Activated CD4-positive, alpha-beta T cell treated with anti-CD3 and anti-CD28 coated beads, Interleukin-2, Interleukin-6, amounts not matched to agents 100 ng/mL and 50 ng/mL, durations not matched to agents 16 hours and 8 hours (primary cell): ENCODE measurements at regions not wholly inside any gene's neighbourhood (a gene's known extent, or its start where the extent isn't known, plus 50 kb on each side); places are given as distances from the start of the nearest gene placed in this dataset.
"Not testable (repeated sequence)": the region's sequence is repeated elsewhere in the genome, so short reads cannot be mapped to it uniquely, and the experiment has no call there.

ENCODE experiments used
- DNase-seq: peaks from one replicate; pipeline ENCODE4 v3.0.0-alpha.2; 2020

DNA sequence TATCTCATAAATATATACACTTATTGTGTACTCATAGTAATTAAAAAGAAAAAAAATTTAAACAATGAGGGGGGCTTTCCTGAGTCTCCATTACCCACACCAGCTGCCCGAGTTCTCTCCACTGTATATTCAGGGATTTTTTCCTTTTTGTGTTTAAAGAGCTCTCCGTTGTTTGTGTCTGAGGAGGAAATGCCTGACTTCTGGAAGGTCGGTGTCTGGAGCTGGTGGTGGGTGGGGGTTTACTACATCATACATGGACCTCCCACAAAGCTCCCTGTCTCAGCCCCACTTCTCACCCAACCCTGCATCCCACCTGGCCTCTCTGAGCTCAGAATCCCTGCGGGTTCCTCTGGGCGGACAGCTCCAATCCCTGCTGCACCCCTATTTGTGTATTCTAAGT is 64.1 kb upstream of the ETV3 start:
- DNase-seq, result no peak

DNA sequence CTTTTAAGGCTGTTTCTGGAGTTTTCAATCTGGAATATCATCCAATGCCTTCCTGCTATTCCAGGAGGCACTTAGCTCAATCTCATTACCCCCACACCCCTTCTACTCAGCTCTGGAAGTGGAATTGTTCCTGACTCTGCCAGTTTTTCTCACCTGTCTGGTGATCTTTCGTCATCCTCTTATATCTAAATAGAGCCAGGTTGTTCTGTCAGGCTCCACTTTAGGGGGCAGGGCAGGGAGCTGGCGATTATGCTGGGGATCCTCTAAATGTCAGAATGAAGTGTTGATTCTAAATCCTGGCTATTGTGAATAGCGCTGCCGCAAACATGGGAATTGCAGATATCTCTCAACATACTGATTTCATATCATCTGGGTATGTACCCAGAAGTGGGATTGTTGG is 63.6 kb upstream of the ETV3 start:
- no peak for DNase-seq

DNA sequence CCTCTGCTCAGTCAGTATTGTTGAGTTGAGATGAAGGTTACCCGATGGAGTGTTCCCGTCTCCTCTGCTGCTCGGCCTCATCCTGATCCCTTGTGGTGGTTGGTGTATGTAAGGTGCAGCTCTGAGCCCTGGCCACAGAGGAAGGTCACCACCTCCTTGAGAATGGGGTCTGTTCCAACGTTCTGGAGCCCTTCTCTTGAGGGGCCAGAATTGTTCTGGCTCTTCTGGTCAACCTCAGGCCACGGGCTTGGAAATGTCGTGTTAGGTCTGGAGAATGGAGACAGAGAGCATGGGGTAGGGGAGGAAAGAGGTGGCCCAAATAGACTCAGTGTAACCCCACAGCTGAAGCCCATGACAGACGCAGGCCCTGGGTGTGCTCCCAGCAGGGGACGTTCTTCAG is 62.3 kb upstream of the ETV3 start:
- no peak for DNase-seq

DNA sequence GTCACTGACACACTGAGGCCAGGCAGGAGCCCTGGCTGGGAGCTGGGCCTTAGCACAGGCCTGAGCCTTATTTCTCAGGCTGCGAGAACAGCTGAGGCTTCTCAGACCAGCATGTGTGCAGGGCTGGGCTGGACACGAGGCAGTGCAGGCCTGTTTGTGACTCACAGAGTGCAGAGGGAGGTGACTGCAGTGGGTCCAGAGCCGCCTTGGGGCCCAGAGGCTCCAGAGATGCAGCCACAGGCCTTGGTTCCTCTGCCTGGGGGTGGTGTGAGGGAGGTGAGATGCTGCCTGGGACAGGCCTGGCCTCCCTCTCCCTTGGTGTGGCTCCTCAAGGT is 61.2 kb upstream of the ETV3 start:
- no peak for DNase-seq

DNA sequence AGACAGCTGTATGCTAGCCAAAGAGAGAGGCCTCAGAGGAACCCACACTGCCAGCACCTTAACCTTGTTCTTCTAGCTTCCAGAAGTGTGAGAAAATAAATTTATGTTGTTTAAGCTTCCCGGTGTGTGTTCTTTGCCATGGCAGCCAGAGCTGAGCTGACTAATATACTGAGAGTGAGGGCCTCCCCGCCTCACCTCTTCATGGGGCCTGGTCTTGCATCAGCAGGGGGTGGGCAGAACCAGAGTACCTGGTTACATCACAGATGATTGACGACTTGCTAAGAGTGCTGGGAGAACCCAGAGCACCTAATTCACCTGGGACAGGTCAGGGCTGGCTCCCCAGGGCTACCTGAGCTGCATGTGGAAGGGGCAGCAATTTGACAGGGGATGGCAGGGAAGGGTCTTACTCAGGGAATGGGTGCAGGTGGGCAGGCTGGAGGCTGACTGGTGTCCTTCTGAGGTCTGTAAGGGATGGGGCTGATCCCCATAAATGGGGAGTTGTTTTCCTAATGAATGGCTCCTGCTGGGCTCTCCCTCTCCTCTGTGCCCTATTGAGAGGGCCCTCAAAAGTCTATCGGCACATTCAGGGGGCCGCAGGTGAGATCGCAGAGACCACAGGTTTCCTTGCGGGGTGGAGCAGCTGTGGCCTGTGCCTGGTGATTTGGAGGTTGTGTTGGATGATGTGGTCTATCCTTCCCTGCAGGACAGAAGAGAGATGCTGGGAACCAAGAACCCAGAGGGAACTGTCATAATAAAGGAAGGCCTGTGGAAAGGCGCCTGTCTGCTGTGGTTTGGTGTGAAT is 60.6 kb upstream of the ETV3 start:
- no peak for DNase-seq

DNA sequence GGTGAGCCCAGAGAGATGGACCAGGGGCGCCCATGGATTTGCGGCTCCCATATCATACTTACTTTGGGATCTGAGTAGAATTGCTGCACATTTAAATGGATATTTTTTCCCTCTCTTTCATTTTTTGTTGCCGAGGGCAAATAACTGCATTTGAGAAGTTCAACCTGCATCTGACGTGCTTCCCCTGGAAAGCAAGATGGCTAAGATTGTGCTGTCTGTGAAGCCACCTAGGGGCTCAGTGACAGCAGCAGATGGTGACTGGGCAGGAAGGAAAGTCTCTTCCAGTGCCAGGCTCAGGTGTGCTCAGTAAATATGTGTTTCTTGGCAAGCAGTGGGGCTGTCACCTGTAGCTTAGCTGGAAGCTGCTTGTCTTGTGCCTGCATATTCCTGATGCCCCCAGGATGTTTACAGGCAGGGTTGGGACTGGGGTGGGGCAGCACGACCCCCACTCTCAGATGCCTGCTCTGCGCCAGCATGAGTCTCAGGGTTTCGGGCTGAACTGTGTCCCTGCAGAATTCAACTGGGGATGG is 59.8 kb upstream of the ETV3 start:
- no peak for DNase-seq

DNA sequence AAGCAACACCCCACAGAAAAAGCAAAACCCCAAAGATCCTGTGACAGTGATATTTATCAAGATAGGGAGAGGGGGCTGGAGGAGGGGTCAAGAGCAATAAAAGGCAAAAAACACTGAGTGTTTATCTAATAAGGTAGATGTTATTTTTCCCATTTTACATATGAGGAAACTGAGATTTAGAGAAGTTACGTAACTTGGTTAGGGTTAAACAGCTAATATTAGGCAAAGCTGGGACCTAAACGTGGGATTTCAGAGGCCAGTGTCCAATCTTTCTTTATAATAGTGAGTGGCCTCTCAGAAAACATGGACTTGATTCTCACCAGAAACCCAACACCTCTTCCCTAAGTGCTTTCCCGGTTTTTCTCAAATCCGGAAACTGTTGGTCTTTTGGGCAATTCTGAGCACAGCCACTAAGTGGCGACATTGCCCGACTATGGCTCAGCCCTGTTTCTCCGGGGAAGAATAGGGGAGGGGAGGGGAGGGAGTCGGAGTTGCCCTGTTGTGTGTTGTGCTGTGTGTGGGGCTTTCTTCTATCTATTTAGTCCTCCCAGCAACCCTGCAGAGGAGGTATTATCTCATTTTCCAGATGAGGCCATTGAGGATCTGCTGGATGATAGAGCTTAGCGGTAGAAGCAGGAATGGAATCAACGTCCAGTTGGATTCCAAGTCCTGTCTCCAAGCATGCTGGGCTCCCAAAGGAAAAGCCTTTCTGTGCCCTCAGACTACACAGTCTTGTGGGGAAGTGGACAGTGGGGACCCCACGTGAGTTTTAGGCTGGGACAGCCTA is 58.7 kb upstream of the ETV3 start:
- not testable (repeated sequence) for DNase-seq

DNA sequence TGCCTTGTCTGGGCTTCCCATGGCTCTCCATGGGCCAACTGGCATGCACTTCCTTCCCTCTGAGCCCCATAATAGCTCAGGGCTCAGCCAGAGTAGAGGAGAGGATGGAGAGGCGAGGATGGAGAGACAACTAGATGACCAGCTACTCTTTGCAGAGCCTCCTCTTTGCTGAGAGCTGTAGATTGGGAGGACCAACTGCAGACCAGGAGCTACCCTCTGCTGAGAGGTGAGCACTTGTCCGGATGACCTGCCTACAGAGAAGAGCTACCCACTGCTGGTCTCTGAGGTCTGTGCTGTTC is 58.0 kb upstream of the ETV3 start:
- DNase-seq, result no peak

DNA sequence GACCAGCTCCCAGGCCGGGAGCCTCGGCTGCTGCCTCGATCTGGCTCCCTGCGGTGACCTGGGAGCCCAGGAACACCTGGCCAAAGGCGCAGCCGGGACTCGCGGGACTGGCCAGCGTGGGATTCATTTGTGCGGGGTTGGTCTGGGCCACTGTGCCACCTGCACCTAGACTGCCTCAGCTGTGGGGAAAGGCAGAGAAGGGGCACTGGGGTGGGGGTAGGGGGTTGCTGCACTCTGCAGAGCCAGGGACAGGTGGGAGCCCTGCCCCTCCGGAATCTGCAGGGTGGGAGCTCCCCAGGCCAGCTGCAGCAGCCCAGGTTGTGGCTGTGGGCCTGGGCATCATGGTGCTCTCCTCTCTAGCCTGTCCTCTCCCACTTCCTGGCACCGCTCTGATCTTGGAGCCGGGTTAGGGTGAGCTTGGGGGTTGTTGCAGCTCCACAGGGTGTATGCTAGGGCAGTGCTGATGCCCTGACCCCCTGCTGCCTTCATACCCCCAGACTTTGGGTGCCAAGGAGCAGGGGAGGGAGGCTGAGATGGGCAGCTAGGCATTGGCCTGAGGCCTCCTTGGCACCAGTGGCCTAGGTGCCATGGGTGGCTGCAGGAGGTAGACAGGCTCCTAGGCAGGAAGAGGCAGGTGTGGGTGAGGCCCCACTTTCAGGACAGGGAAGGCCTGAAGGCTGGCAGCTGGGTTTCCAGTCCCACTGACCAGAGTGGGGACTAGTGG is 57.5 kb upstream of the ETV3 start:
- no peak for DNase-seq

DNA sequence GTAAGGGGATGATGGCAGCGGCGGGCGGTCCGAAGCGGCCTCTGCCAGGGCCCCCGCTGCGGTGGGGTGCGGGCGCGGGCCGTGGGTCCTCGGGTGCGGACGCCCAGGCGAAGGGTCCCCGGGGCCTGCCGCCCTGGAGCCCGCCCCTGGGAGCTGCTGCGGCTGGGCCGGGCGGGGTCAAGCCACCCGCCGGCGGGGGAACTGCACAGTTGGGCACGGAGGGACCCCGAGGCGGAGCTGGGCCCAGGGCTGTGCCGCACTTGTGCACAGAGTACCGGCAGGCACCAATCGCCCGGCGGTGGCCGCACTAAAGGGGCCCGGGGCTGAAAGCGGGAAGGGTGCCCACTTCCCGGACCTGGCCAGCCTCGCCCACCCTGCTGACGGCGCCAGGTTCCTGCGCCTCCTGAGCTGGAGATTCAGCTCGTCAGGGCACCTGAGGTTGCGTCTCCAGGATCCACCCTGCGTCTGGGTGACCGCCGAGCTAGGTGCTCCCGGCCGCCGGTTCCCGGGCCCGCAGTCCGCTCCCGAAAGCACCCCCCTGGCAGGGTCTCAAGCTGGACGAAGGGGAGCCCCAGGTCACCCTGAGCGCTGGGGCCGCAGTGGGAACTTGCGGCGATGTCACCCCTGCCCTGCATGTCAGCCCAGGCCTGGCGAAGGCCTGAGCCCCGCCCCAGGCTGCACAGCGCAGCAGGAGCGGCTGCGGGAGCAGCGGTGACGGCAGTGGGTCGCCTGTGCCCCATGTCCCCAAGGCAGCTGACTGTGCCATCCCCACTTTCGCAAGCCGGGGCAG is 56.7 kb upstream of the ETV3 start:
- no peak for DNase-seq

DNA sequence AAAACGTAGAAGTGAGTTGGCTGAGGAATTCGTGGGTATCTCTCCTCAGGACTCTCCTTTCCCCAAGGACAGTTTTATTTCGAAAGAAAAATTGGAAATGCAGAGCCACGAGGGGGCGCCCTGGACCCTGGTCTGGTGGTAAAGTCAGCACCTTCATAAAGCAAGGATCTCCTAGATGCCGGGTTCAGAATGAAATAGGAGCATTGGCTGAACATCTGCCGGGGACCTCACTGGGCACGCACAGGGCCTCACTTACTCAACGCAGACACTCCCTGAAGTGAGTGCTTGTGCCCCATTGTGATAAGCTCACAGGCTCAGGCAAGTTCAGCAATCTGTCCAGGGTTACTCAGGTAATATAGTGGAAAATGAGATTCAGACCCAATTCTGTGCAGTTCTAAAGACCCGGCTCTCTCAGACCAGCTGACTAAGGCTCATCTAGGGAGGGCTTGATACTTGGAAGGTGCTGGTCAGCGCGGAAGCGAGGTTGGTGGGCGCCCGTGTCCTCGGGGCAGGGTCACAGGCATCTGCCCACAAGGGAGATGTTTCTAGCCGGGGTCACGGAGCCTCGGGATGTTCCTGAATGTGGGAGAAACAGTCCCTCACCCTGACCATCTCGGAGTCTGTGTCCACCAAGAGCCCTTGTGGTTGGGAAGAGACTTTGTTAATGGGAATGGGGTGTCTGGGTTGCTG is 55.7 kb upstream of the ETV3 start:
- peak; percentile 73 for DNase-seq

DNA sequence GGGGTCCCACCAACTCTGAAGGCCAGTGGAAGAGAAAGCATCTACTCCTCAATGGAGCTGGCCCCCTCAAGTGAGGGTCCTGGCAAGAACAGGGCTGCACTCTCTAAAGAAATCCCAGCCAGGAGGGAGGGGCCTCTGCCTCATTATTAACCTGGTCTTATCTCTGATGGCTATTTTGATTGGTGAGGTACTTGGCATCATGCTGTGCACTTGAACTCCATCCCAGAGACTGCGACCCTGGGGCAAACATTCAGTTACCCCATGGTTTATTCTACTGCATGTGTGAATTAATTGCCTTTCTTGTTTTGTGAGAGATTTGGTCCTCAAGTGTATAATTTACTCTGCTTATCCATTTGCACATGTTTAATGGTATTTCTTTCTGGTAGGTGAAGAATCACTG is 55.0 kb upstream of the ETV3 start:
- no peak for DNase-seq

DNA sequence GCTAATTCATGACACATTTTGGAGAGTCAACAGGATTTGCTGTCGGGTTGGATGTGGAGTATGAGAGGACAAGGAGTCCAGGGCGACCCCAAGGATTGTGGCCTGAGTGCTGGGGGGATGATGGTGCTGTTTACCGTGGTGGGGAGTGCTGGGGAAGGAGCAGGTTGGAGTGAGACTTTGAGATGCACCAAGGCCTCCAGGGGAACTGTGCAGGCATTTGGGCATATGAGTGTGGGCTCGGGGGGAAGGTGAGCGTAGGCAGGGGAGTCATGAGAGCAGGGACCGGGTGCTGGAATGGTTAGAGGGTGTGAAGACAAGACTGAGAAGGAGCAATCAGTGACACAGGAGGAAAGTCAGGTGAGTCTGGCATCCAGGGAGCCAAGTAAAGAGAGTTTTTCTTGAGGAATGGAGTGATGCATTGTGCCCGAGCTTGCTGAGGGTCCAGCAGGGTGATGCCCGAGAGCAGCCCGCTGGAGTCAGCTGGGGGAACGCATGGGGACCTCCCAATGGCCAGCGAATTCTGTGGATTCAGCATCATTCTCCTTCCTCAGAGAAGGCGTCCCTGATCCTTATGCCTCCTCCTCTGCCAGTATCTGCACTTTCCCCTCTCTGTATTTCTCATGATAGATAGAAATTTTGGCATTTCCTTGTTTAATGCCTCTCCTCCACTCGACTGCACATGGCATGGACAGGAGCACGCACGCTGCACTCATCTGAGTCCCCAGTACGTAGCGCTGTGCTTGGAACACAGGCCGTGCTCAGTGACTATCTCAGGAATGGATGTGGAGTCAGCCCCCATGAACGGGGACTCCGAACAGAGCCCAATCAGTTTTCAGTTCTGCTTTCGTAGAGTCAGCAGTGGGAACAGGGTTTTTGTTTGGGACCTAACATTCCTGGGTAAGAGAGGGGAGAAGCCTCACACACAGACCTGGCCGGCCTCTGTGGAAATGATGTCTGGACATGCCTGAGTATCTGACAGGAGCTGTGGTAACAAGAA is 52.1 kb upstream of the ETV3 start:
- DNase-seq, result no peak

DNA sequence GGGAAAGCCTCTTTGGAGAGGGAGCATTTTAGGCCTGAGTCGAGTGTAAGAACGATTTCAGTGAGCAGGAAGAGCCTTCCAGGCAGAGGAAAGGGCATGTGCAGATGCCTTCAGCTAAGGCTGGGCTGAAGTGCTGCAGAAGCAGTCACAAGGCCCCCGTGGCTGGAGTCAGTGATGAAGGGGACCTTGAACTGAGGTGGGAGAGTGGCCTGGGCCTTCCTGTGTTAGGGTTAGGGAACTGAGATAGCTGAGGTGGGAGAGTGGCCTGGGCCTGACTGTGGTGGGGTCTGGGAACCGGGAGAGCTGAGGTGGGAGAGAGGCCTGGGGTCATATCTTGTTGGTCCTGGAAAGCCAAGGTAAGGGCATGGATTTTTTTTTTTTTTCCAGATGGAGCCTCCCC is 50.9 kb upstream of the ETV3 start:
- DNase-seq, result no peak
